ENCODE measurements at regions not wholly inside any gene's neighbourhood (a gene's known extent, or its start where the extent isn't known, plus 50 kb on each side); places are given as distances from the start of the nearest gene placed in this dataset.

- no peak for DNase-seq (ENCODE audit: low spot score)
- no peak for FAIRE-seq
These were observed 177.5 kb downstream of the AASDH start for GRCh38 chr4:56209767-56210166.

GRCh38 chr4:56208103-56208502 lies 179.2 kb downstream of the AASDH start:
- DNase-seq (ENCODE audit: low spot score) (no peak), FAIRE-seq (no peak)

GRCh38 chr4:56206258-56206657 lies 181.0 kb downstream of the AASDH start:
- no peak for FAIRE-seq

GRCh38 chr4:56200275-56200674 lies 187.0 kb downstream of the AASDH start:
- FAIRE-seq = no peak
- peak; percentile 27 for DNase-seq (ENCODE audit: low spot score)

More at GRCh38 chr4:56206258-56206657, 181.0 kb downstream of the AASDH start:
- DNase-seq (ENCODE audit: low spot score) = no peak

- FAIRE-seq = no peak
- no peak for DNase-seq (ENCODE audit: low spot score)
These were observed 189.0 kb downstream of the AASDH start for GRCh38 chr4:56198265-56198664.

GRCh38 chr4:56197387-56197786 lies 189.9 kb downstream of the AASDH start:
- DNase-seq (ENCODE audit: low spot score) (no peak), FAIRE-seq (no peak)

- FAIRE-seq (no peak), DNase-seq (ENCODE audit: low spot score) (no peak)
These were observed 192.3 kb downstream of the AASDH start for GRCh38 chr4:56195025-56195424.

GRCh38 chr4:56191534-56191933 lies 195.8 kb downstream of the AASDH start:
- FAIRE-seq (no peak), DNase-seq (ENCODE audit: low spot score) (no peak)

GRCh38 chr4:56187688-56188087 lies 199.6 kb downstream of the AASDH start:
- FAIRE-seq (no peak), DNase-seq (ENCODE audit: low spot score) (no peak)

GRCh38 chr4:56186808-56187523 lies 200.3 kb downstream of the AASDH start:
- DNase-seq (ENCODE audit: low spot score) = no peak

GRCh38 chr4:56185901-56186300 lies 201.4 kb downstream of the AASDH start:
- DNase-seq (ENCODE audit: low spot score) = no peak
- no peak for FAIRE-seq

More at GRCh38 chr4:56186808-56187523, 200.3 kb downstream of the AASDH start:
- no peak for FAIRE-seq

- FAIRE-seq (no peak), DNase-seq (ENCODE audit: low spot score) (no peak)
These were observed 203.1 kb downstream of the AASDH start for GRCh38 chr4:56184214-56184613.

GRCh38 chr4:56183344-56183959 lies 203.8 kb downstream of the AASDH start:
- no peak for FAIRE-seq
- DNase-seq (ENCODE audit: low spot score) = no peak

- DNase-seq (ENCODE audit: low spot score) (no peak), FAIRE-seq (no peak)
These were observed 204.9 kb downstream of the AASDH start for GRCh38 chr4:56182356-56182755.

- DNase-seq (ENCODE audit: low spot score) = peak; percentile 16
- no peak for FAIRE-seq
These were observed 205.9 kb downstream of the AASDH start for GRCh38 chr4:56181140-56181953.

GRCh38 chr4:56169061-56169460 lies 218.2 kb downstream of the AASDH start:
- FAIRE-seq = no peak

GRCh38 chr4:56164907-56165306 lies 216.2 kb downstream of the CEP135 start:
- DNase-seq (ENCODE audit: low spot score) (no peak), FAIRE-seq (peak; percentile 56)

More at GRCh38 chr4:56169061-56169460, 218.2 kb downstream of the AASDH start:
- no peak for DNase-seq (ENCODE audit: low spot score)

- DNase-seq (ENCODE audit: low spot score) (no peak), FAIRE-seq (no peak)
These were observed 211.9 kb downstream of the CEP135 start for GRCh38 chr4:56160636-56161035.

- DNase-seq (ENCODE audit: low spot score) (no peak), FAIRE-seq (peak; percentile 40)
These were observed 209.7 kb downstream of the CEP135 start for GRCh38 chr4:56158483-56158882.

GRCh38 chr4:56156141-56156540 lies 207.4 kb downstream of the CEP135 start:
- DNase-seq (ENCODE audit: low spot score) = no peak
- no peak for FAIRE-seq

- no peak for FAIRE-seq
- no peak for DNase-seq (ENCODE audit: low spot score)
These were observed 206.7 kb downstream of the CEP135 start for GRCh38 chr4:56155432-56155831.

GRCh38 chr4:56149591-56149990 lies 200.8 kb downstream of the CEP135 start:
- FAIRE-seq (no peak), DNase-seq (ENCODE audit: low spot score) (no peak)
